Ectodermal cell (in vitro differentiated cells): ENCODE measurements at regions not wholly inside any gene's neighbourhood (a gene's known extent, or its start where the extent isn't known, plus 50 kb on each side); places are given as distances from the start of the nearest gene placed in this dataset.

ENCODE experiments used
- H3K27ac ChIP-seq: 2 replicates; pipeline ENCODE4 v1.7.0; 2013; ENCODE audit warnings: mild to moderate bottlenecking, low read depth, low read length; ENCODE audit not compliant: insufficient read depth, poor library complexity, severe bottlenecking
- H3K27me3 ChIP-seq: 2 replicates; pipeline ENCODE4 v1.7.0; 2013; ENCODE audit warnings: mild to moderate bottlenecking, low read length; ENCODE audit not compliant: insufficient read depth, control insufficient read depth, poor library complexity, severe bottlenecking
- H3K36me3 ChIP-seq: one replicate; pipeline ENCODE4 v1.7.0; 2013; ENCODE audit warnings: low read length; ENCODE audit not compliant: control insufficient read depth, insufficient read depth
- H3K4me1 ChIP-seq: one replicate; pipeline ENCODE4 v1.7.0; 2013; ENCODE audit warnings: low read length; ENCODE audit not compliant: control insufficient read depth, insufficient read depth
- H3K4me3 ChIP-seq: 2 replicates; pipeline ENCODE4 v1.7.0; 2013; ENCODE audit warnings: low read depth, low read length, control low read depth; ENCODE audit not compliant: insufficient read depth
- H3K9me3 ChIP-seq: 2 replicates; pipeline ENCODE4 v1.7.0; 2013; ENCODE audit warnings: mild to moderate bottlenecking, low read length, moderate library complexity; ENCODE audit not compliant: control insufficient read depth
- WGBS, 2 experiments: methylation state at CpG; one replicate each; pipeline ENCODE4 v1.1.7; 2013; ENCODE audit warnings: missing lambda C conversion rate in 2 of 2; 5-methylcytosine and 5-hydroxymethylcytosine counted together

DNA sequence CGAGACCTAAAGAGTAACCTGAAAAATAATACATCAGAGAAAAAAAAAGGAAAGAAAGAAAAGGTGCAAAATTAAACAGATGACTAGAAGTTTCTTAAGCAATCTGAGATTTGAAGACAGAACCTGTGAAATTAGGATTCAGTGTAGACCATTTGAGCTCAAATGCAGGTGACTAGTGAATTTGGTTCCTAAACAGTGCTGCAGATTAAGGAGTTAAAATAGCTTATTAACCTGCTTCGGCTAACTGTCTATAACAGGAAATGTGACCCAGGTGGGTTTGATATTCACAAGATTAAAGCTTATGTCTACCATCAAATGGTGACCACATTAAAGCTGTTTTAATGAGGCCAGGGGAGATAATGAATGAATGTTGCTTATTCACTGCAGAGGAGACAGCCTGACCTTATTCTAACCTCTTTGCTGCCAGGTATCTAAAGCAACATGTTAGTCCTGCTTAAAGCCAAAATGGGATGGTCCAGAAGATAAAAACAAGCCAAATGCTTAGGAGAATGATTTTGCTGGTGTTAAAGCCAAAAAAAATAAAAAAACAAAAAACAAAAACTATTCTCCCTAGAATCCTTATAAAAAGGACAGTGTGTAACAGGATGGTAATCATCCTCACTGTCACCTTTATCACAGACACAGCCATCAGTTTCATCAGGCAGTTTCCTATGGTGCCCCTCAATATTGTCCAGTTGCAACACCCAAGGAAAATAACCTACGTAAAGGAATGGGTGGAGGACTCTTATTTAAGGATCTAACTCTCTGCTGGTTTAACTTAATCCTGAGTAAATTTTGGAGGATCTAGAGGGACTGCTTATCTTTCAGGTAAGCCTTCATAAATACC, 769.0 kb upstream of the ZEB2 start:
- no peak overlapping the region for H3K4me3 ChIP-seq
- no peaks in the 10 kb centered on the region for H3K9me3 ChIP-seq
- no peaks in the 10 kb centered on the region for H3K27me3 ChIP-seq
- H3K4me1 ChIP-seq = no peaks in the 10 kb centered on the region
- WGBS, 2 experiments = 98 to 100% methylated on average over 3 of the region's 3 CpGs
- H3K27ac ChIP-seq = no peak overlapping the region
- no peaks in the 10 kb centered on the region for H3K36me3 ChIP-seq

DNA sequence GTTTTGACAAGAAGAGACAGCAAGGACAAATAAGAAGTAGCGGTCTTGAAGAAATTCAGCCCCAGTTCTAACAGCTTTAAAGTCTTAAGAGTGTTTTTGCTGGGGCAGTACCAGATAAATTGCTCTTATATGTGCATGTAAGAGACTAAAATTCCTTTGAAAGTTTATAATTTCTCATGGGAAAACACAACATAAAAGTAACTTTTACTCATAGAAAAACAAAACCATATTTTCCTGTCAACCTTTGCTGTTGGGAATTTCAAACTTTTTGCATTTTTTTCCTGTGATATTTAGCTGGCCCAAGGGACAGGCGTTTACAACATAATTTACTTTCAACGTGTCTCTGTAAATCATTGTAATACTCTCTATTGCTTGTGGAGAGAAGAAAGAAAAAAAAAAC, 767.8 kb upstream of the ZEB2 start:
- WGBS, 2 experiments = 83 to 93% methylated on average over 2 to 3 of the region's 3 CpGs
- no peaks in the 10 kb centered on the region for H3K36me3 ChIP-seq
- no peaks in the 10 kb centered on the region for H3K4me1 ChIP-seq
- no peak overlapping the region for H3K4me3 ChIP-seq
- no peak overlapping the region for H3K27ac ChIP-seq
- H3K9me3 ChIP-seq = no peaks in the 10 kb centered on the region
- no peaks in the 10 kb centered on the region for H3K27me3 ChIP-seq

DNA sequence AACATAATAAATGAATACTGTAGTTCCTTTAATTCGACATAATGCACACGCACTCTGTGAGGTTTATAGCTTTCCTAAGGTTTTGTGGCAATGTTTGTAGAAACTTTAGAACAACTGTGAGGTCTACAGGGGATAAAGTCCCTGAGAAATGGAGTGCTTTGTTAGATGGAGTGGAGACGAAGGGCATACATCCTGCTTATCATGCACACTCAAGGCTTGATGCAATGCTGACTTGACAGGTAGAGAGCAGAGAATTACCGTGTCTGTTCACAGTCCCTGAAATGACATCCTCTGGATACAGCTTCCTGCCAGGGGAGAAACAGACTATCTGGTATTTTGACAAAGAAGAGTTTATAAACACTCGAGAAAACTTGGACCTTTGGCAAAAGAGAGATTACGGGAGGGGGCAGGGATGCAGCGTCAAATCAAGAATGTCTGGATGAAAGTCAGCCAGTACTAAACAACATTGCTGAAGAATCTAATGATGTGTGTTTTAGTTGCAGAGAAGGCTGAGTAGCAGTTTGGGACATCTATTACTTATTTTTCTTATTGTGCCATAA, 766.9 kb upstream of the ZEB2 start:
- H3K27ac ChIP-seq = no peak overlapping the region
- H3K4me1 ChIP-seq = no peaks in the 10 kb centered on the region

DNA sequence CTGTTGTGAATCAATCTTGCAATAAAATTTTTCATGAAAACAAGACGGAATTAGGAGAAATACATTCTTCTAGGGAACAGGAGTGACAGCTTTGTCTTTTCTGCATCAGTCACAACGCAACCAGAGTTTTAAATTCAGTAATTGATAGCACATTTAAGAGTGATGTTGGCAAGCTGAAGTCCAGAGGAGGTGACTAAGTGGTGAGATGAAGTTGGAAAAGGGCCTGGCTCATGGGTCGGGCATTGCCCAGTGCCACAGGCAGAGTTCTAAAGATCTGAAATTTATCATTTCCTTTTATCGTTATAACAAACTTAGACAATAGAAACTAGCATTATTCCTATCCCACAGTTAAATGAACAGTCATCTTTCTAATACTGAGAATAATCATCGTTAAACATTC, 764.6 kb upstream of the ZEB2 start:
- Histone ChIP-seq H3K4me3 (no peak overlapping the region), H3K4me1 (no peaks in the 10 kb centered on the region), H3K27me3 (no peaks in the 10 kb centered on the region), H3K9me3 (no peaks in the 10 kb centered on the region), H3K27ac (no peak overlapping the region), H3K36me3 (no peaks in the 10 kb centered on the region)
- WGBS, 2 experiments = 92 to 94% methylated on average over 5 of the region's 5 CpGs

More for the DNA sequence above, 766.9 kb upstream of the ZEB2 start:
- Histone ChIP-seq H3K36me3 (no peaks in the 10 kb centered on the region), H3K27me3 (no peaks in the 10 kb centered on the region), H3K4me3 (no peak overlapping the region), H3K9me3 (no peaks in the 10 kb centered on the region)
- WGBS, 2 experiments = 94 to 96% methylated on average over 7 of the region's 7 CpGs

DNA sequence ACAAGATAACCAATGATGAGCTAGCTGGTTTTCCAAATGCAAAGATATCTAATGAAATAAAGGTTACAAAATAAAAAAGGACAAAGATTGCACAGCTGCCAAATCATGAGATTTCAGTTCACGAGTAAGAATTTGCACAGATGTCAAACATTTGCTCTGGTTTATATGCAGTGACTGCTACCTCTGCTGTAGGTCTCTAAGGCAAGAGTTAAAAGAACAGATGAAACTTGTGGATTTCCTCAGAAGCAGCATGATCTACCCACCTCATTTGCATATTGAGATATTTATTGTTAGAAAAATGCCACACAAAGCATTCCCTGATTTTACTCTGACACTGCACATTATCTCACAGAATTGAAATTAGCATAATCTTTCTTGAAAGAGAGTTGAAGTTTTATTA, 763.2 kb upstream of the ZEB2 start:
- Histone ChIP-seq H3K4me1 (no peaks in the 10 kb centered on the region), H3K36me3 (no peaks in the 10 kb centered on the region)
- 89 to 97% methylated on average over 1 of the region's 1 CpG for WGBS, 2 experiments

DNA sequence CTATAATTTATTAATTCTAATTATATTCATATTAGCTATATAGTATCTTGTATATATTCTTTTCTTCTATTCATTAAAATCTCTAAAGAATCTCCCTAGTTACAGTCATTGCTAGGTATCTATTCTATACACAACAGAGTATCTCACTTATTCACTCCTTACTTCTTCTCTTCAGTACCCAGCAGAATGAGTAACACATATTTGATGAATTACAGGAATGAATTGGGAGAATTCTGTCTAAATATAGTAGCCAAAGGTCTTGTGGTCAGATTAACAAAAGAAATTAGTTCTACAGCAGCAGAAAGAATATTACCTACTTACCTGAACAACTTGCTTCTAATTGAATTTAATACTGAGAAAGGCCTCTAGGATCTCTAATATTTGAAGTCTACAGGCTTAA, 758.0 kb upstream of the ZEB2 start:
- no peaks in the 10 kb centered on the region for H3K27me3 ChIP-seq
- no peaks in the 10 kb centered on the region for H3K9me3 ChIP-seq
- H3K4me3 ChIP-seq = no peak overlapping the region
- no peak overlapping the region for H3K27ac ChIP-seq
- H3K4me1 ChIP-seq = no peaks in the 10 kb centered on the region
- H3K36me3 ChIP-seq = no peaks in the 10 kb centered on the region

More for the DNA sequence above, 763.2 kb upstream of the ZEB2 start:
- Histone ChIP-seq H3K27ac (no peak overlapping the region), H3K27me3 (no peaks in the 10 kb centered on the region), H3K9me3 (no peaks in the 10 kb centered on the region), H3K4me3 (no peak overlapping the region)

DNA sequence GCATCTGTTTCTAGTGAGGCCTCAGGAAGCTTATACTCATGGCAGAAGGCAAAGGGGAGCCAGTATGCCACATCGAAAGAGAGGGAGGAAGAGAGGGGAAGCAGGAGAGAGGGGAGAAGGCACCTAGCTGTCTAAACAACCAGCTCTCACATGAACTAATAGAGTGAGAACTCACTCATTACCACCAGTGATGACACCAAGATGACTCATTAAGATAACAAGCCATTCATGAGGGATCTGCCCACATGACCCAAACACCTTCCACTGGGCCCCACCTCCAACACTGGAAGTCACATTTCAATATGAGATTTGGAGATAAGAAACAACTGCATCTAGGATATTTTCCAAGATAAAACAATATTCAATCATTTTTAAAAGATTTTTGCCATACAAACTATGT, 753.9 kb upstream of the ZEB2 start:
- H3K4me3 ChIP-seq = no peak overlapping the region
- no peak overlapping the region for H3K27ac ChIP-seq
- H3K4me1 ChIP-seq = no peaks in the 10 kb centered on the region
- H3K27me3 ChIP-seq = no peaks in the 10 kb centered on the region
- H3K9me3 ChIP-seq = no peaks in the 10 kb centered on the region
- no peaks in the 10 kb centered on the region for H3K36me3 ChIP-seq
- WGBS, 2 experiments = 67 to 91% methylated on average over 1 of the region's 1 CpG

DNA sequence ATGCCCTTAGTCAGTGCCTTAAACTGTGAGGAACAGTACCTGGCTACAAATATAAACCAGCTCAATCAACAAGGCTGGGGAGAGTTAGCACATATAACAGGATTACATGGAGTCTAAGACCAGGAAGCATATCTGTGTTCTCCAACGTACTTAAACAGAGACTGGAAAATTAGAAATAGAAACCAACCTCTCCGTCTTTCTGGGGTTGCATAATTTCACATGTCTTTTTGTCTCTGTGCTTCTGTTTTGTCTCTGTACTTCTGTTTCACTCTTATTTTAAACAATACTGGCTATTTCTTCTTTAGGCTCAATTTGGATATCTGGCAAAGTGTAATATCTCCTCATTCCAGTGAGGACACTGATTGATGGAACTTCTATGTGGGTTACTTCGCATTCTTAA, 749.0 kb upstream of the ZEB2 start:
- no peaks in the 10 kb centered on the region for H3K4me1 ChIP-seq
- WGBS, 2 experiments = 90 to 94% methylated on average over 3 of the region's 3 CpGs
- H3K27me3 ChIP-seq = no peaks in the 10 kb centered on the region
- no peak overlapping the region for H3K4me3 ChIP-seq
- H3K27ac ChIP-seq = no peak overlapping the region
- H3K9me3 ChIP-seq = no peaks in the 10 kb centered on the region
- H3K36me3 ChIP-seq = no peaks in the 10 kb centered on the region

DNA sequence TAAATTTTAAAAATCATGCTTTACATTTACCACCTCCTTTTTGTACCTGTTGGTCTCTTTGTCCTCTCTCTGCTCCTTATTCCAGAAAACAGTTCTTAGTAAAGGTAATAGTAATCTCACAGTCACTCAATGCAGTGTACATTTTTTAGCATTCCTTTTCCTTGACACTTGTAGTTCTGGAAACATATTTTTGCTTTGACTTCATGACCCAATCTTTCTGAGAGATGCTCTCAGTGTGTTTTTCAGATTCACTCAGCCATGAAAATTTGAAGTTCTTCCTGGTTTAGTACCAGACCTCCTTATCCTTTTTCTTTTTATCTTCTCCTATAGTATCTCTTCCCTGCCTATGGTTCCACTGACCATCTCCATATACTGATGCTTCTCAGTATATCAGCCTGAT, 747.5 kb upstream of the ZEB2 start:
- H3K9me3 ChIP-seq = no peaks in the 10 kb centered on the region
- H3K4me1 ChIP-seq = no peaks in the 10 kb centered on the region
- H3K36me3 ChIP-seq = no peaks in the 10 kb centered on the region
- H3K27ac ChIP-seq = no peak overlapping the region
- H3K4me3 ChIP-seq = no peak overlapping the region
- H3K27me3 ChIP-seq = no peaks in the 10 kb centered on the region

DNA sequence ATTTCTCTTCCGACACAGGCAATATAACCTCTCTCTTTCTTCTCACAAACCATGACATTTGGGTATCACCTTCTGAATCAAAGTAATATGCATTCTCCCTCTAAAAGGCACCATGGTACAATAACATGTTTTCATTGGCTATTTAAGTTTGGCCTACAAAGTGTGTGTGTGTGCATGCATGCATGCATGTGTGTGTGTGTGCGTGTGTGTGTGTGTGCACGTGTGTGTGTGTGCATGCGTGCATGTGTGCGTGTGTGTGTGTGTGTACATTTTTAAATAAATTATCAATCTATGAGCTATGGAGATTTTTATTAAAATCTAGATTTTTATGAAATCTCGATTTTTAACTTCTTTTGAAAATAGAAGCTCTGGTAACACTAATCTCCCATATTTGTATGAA, 745.3 kb upstream of the ZEB2 start:
- WGBS, 2 experiments = 99% methylated on average over 5 to 6 of the region's 6 CpGs
- Histone ChIP-seq H3K27me3 (no peaks in the 10 kb centered on the region), H3K27ac (no peak overlapping the region)

More for the DNA sequence above, 745.3 kb upstream of the ZEB2 start:
- Histone ChIP-seq H3K4me3 (no peak overlapping the region), H3K36me3 (no peaks in the 10 kb centered on the region), H3K4me1 (no peaks in the 10 kb centered on the region), H3K9me3 (no peaks in the 10 kb centered on the region)
